Breast epithelium (tissue), 3 donors: ENCODE measurements at regions not wholly inside any gene's neighbourhood (a gene's known extent, or its start where the extent isn't known, plus 50 kb on each side); places are given as distances from the start of the nearest gene placed in this dataset.

ENCODE experiments used
- POLR2A ChIP-seq: fragments of 450-650 bp; IDR thresholded peaks from one replicate; pipeline ENCODE4 v1.6.1; 2016; ENCODE audit warnings: antibody characterized with exemption, mild to moderate bottlenecking, moderate library complexity
- TF ChIP-seq, protein P1 (sequence below), 3 donors: fragments of 450-650 bp; IDR thresholded peaks; one replicate each; pipeline ENCODE4 v1.5.1; 2016 to 2017; ENCODE audit warnings: antibody characterized with exemption in 3 of 3, mild to moderate bottlenecking in 3 of 3, moderate library complexity in 3 of 3

DNA sequence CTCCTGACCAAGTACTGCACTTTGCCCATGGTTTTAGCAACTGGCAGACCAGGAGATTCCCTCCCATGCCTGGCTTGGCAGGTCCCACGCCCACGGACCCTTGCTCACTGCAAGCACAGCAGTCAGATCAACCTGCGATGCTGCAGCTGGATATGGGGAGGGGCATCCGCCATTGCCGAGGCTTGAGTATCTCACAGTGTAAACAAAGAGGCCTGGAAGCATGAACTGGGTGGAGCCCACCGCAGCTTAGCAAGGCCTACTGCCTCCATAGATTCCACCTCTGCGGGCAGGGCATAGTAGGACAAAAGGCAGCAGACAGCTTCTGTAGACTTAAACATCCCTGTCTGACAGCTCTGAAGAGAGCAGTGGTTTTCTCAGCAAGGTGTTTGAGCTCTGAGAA, 479.8 kb downstream of the FUT8 start:
- TF ChIP-seq POLR2A: no peak
- TF ChIP-seq, protein P1, sequence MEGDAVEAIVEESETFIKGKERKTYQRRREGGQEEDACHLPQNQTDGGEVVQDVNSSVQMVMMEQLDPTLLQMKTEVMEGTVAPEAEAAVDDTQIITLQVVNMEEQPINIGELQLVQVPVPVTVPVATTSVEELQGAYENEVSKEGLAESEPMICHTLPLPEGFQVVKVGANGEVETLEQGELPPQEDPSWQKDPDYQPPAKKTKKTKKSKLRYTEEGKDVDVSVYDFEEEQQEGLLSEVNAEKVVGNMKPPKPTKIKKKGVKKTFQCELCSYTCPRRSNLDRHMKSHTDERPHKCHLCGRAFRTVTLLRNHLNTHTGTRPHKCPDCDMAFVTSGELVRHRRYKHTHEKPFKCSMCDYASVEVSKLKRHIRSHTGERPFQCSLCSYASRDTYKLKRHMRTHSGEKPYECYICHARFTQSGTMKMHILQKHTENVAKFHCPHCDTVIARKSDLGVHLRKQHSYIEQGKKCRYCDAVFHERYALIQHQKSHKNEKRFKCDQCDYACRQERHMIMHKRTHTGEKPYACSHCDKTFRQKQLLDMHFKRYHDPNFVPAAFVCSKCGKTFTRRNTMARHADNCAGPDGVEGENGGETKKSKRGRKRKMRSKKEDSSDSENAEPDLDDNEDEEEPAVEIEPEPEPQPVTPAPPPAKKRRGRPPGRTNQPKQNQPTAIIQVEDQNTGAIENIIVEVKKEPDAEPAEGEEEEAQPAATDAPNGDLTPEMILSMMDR (IDR thresholded peaks at IDR 0.05): no peak
